ENCODE measurements at regions not wholly inside any gene's neighbourhood (a gene's known extent, or its start where the extent isn't known, plus 50 kb on each side); places are given as distances from the start of the nearest gene placed in this dataset.
"Not testable (repeated sequence)": the region's sequence is repeated elsewhere in the genome, so short reads cannot be mapped to it uniquely, and the experiment has no call there.

DNA sequence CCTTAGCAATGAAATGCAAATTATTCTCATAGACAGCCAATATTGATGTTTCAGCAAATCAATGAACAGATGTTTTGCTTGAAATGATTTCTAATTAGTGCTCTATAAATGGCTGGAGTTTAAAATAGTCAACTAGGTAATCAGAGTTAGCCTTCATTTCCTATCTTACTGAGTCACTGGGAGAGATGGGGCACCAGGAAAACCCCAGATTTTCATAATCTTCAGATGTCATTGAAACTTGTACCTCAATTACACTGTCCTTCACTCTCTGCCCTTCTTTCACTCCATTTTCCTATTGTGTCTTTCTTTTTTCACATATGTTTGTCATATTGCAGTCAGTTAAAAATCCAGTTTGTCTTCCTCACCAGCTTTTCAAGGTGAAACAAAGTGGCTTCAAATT lies 92.7 kb downstream of the C12orf75 start:
- no peak for DNase-seq

- DNase-seq: no peak
Observed at GRCh38 chr12:105423921-105424320, 93.4 kb downstream of the C12orf75 start.

GRCh38 chr12:105425254-105426174 lies 95.0 kb downstream of the C12orf75 start:
- DNase-seq: no peak

GRCh38 chr12:105426766-105427165 lies 96.3 kb downstream of the C12orf75 start:
- no peak for DNase-seq

DNA sequence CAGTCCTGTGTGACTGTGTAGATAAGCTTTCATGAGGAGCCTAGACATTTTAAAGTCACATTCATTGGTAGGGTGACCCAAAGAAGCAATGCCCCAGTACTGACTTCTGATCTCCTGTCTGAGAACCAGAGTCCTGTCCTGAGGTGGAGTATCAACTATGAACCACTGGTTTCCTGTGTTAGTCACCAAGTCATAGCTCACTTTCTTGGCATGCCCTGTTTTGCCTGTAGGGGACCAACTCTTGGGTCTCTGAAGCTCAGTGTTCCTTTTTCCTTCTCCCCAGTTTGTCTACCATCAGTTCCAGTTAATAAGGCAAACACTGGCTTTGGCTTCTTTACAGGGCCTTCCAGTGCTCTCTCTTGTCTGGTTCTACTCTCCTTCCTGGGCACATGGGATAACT lies 97.4 kb downstream of the C12orf75 start:
- peak; percentile 10 for DNase-seq

GRCh38 chr12:105428793-105429395 lies 98.4 kb downstream of the C12orf75 start:
- DNase-seq: no peak

GRCh38 chr12:105429511-105429910 lies 99.0 kb downstream of the C12orf75 start:
- DNase-seq: no peak

DNA sequence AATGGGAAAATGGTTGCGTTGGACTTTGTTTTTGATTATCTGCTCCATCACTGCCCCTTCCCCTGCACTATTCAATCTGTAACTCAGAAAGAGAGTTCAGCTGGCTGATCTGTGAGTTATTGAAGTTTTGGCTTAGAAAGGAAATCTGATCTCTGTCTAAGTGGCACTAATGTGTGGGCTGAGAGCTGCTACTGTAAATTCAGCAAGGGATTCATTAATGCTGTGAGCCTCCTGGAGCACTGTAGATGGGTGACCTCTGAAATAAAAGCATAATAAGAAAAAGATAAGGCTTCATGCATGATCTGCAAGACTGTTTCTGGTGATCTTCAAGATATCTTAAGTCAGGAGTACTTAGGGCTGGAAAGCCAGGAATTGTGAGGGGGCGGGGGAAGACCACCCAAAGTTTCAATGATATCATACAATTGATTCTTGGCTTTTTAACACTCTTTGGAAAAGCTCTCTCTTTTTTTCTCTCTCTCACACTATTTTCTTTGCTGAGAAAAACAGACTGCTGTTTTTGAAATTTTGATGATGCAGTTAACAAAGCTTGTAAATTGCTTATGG lies 101.1 kb downstream of the C12orf75 start:
- no peak for DNase-seq

DNA sequence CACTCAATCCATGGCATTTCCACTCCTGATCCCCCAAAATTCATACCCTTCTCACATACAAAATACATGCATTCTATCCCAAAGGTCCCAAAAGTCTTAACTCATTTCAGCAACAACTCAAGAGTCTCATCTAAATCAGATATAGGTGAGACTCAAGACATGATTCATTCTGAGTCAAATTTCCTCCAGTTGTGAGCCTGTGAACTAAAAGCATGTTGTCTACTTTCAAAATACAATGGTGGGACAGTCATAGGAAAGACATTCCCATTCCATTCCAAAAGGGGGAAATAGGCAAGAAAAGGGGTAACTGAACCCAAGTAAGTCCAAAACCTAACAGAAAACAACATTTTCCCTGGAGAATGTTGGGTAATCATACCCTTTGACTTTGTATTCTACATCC lies 103.3 kb downstream of the C12orf75 start:
- DNase-seq: no peak

- no peak for DNase-seq
Observed at GRCh38 chr12:105436636-105437035, 106.1 kb downstream of the C12orf75 start.

- DNase-seq: no peak
Observed at GRCh38 chr12:105440037-105440664, 109.7 kb downstream of the C12orf75 start.

GRCh38 chr12:105443802-105444652 lies 113.5 kb downstream of the C12orf75 start:
- DNase-seq: no peak

DNA sequence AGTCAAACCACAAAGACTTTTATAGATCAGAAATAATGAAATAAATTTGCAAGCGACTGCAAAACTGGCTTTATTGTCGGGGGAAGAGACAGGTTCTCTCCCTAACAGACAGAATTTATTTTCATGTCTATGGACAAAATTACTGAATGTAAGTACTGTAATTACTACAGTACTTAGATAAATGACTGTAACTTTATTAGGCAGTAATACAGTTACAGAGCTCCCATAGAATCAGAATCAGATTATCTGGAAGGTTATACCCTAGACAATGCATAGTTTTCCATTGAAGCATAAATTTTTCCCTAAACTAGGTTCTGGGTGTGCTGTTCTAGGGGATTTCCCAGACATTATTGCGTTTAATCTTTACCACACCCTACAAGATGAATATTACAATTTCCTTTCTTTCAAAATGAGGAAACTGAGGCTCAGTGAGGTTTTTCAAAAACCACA lies 114.2 kb downstream of the C12orf75 start:
- no peak for DNase-seq

- no peak for DNase-seq
Observed at GRCh38 chr12:105445249-105445648, 114.8 kb downstream of the C12orf75 start.

GRCh38 chr12:105445649-105446048 lies 115.2 kb downstream of the C12orf75 start:
- no peak for DNase-seq

- DNase-seq: not testable (repeated sequence)
Observed at GRCh38 chr12:105446460-105446859, 116.0 kb downstream of the C12orf75 start.

- no peak for DNase-seq
Observed at GRCh38 chr12:105449431-105449830, 118.9 kb downstream of the C12orf75 start.

DNA sequence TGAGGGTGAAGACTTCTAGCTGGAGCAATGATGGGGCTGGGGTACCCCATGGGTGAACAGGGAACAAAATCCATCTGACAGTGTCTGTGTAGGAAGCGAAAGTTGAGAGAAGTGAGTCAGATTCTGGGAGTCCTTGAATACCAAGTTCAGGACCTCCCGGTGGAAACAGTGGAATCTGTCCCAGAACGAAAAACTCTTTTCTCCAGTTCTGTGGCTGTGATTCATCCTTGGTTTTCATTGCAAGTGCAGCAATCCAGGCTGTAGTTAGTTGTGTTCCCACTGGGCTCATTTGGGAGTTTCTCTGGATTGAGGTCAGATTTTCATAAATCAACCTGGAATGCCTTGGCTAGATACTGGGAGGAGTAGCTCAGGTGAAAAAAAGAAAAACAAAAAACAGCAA lies 120.7 kb downstream of the C12orf75 start:
- no peak for DNase-seq

GRCh38 chr12:105451798-105452197 lies 121.3 kb downstream of the C12orf75 start:
- no peak for DNase-seq

GRCh38 chr12:105453316-105453715 lies 122.8 kb downstream of the C12orf75 start:
- DNase-seq: no peak

GRCh38 chr12:105454688-105455087 lies 124.2 kb downstream of the C12orf75 start:
- DNase-seq: no peak

GRCh38 chr12:105455261-105455660 lies 124.8 kb downstream of the C12orf75 start:
- no peak for DNase-seq
